Endodermal cell (in vitro differentiated cells): ENCODE measurements at regions not wholly inside any gene's neighbourhood (a gene's known extent, or its start where the extent isn't known, plus 50 kb on each side); places are given as distances from the start of the nearest gene placed in this dataset.

ENCODE experiments used
- DNase-seq: peaks from one replicate; pipeline ENCODE4 v3.0.0-alpha.2; 2017
- H3K27ac ChIP-seq: 2 replicates; pipeline ENCODE4 v1.5.1; 2013; ENCODE audit warnings: mild to moderate bottlenecking, low read depth, low read length, moderate library complexity
- H3K27me3 ChIP-seq: 2 replicates; pipeline ENCODE4 v1.6.1; 2013; ENCODE audit warnings: mild to moderate bottlenecking, low read length, moderate library complexity; ENCODE audit not compliant: insufficient read depth, control insufficient read depth, poor library complexity, severe bottlenecking
- H3K36me3 ChIP-seq: 2 replicates; pipeline ENCODE4 v1.7.0; 2013; ENCODE audit warnings: mild to moderate bottlenecking, low read length, moderate library complexity; ENCODE audit not compliant: control insufficient read depth, insufficient read depth
- H3K4me1 ChIP-seq: one replicate; pipeline ENCODE4 v1.7.0; 2013; ENCODE audit warnings: low read length; ENCODE audit not compliant: control insufficient read depth, insufficient read depth
- H3K4me3 ChIP-seq: 2 replicates; pipeline ENCODE4 v1.5.1; 2013; ENCODE audit warnings: mild to moderate bottlenecking, low read length, moderate library complexity
- H3K9ac ChIP-seq: 2 replicates; pipeline ENCODE4 v1.6.1; 2013; ENCODE audit warnings: mild to moderate bottlenecking, low read length, moderate library complexity; ENCODE audit not compliant: poor library complexity, severe bottlenecking; ENCODE audit errors: extremely low read depth
- H3K9me3 ChIP-seq: 2 replicates; pipeline ENCODE4 v1.6.1; 2013; ENCODE audit warnings: mild to moderate bottlenecking, low read length, moderate library complexity; ENCODE audit not compliant: control insufficient read depth
- H3K27ac Mint-ChIP-seq: 2 replicates; pipeline ENCODE4 v1.8.0; 2020; ENCODE audit warnings: mixed read lengths
- H3K27me3 Mint-ChIP-seq: 2 replicates; pipeline ENCODE4 v1.8.0; 2021; ENCODE audit warnings: mild to moderate bottlenecking, mixed read lengths; ENCODE audit not compliant: insufficient read depth
- H3K36me3 Mint-ChIP-seq: 2 replicates; pipeline ENCODE4 v1.8.0; 2020; ENCODE audit warnings: low read depth, mixed read lengths
- H3K4me1 Mint-ChIP-seq: 2 replicates; pipeline ENCODE4 v1.8.0; 2020; ENCODE audit warnings: mixed read lengths
- H3K4me3 Mint-ChIP-seq: 2 replicates; pipeline ENCODE4 v1.8.0; 2020; ENCODE audit warnings: mild to moderate bottlenecking, moderate library complexity, mixed read lengths
- H3K9me3 Mint-ChIP-seq: 2 replicates; pipeline ENCODE4 v1.8.0; 2020; ENCODE audit warnings: mild to moderate bottlenecking, mixed read lengths
- WGBS, 2 experiments: methylation state at CpG; one replicate each; pipeline versions ENCODE4 v1.1.5 to v1.1.7; 2013; ENCODE audit warnings: missing lambda C conversion rate in 2 of 2, mixed read lengths in 1 of 2; ENCODE audit not compliant: insufficient coverage in 1 of 2, insufficient read length in 1 of 2; 5-methylcytosine and 5-hydroxymethylcytosine counted together
- TF ChIP-seq, protein P1 (sequence below): fragments of 200-600 bp; sonication (generic); conservative IDR thresholded peaks from 2 replicates; pipeline ENCODE4 v1.5.0; 2021; ENCODE audit warnings: antibody characterized with exemption, mild to moderate bottlenecking

DNA sequence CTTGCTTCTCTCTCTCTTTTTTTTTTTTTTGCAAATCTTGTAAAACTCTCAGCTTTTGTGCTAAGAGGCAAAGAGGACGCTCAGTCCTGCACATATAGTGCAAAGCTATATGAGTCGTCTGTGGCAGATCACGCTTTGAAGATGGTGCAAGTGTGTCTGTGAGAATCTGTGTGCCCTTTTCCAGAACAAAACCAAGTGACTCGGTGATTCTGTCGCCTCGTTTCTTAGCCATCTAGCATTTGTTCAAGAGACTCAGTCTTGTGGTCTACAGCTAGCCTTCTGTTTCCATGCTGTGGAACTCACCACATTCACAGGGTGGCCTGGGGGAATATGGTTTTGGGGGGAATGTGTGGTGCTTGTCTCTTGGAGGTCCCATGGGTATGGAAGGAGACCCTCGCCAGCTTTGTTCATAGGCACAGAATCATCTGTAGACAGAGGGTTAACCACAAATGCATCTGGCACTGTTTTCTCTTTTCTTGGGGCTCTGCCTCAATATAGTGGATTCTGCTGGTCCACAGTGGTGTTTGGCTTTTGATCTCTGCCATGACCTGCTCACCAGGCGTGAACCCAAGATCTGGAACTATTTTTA lies 82.1 kb downstream of the C9orf152 start:
- Mint-ChIP-seq H3K27me3 (no peaks in the 10 kb centered on the region), H3K27ac (peak overlapping the region; percentile 97), H3K4me1 (peaks cover 87% of the 10 kb centered on the region), H3K9me3 (no peaks in the 10 kb centered on the region), H3K36me3 (no peaks in the 10 kb centered on the region), H3K4me3 (peak overlapping the region; percentile 57)
- H3K27me3 ChIP-seq, result no peaks in the 10 kb centered on the region
- TF ChIP-seq, protein P1, sequence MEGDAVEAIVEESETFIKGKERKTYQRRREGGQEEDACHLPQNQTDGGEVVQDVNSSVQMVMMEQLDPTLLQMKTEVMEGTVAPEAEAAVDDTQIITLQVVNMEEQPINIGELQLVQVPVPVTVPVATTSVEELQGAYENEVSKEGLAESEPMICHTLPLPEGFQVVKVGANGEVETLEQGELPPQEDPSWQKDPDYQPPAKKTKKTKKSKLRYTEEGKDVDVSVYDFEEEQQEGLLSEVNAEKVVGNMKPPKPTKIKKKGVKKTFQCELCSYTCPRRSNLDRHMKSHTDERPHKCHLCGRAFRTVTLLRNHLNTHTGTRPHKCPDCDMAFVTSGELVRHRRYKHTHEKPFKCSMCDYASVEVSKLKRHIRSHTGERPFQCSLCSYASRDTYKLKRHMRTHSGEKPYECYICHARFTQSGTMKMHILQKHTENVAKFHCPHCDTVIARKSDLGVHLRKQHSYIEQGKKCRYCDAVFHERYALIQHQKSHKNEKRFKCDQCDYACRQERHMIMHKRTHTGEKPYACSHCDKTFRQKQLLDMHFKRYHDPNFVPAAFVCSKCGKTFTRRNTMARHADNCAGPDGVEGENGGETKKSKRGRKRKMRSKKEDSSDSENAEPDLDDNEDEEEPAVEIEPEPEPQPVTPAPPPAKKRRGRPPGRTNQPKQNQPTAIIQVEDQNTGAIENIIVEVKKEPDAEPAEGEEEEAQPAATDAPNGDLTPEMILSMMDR, result no peak
- H3K4me3 ChIP-seq, result peak overlapping the region; percentile 74
- peak overlapping the region; percentile 78 for H3K27ac ChIP-seq
- no peaks in the 10 kb centered on the region for H3K9me3 ChIP-seq
- peak overlapping the region; percentile 61 for H3K9ac ChIP-seq
- 92 to 100% methylated on average over 5 to 8 of the region's 8 CpGs for WGBS, 2 experiments
- no peak for DNase-seq
- no peaks in the 10 kb centered on the region for H3K36me3 ChIP-seq
- H3K4me1 ChIP-seq, result peaks cover 21% of the 10 kb centered on the region

DNA sequence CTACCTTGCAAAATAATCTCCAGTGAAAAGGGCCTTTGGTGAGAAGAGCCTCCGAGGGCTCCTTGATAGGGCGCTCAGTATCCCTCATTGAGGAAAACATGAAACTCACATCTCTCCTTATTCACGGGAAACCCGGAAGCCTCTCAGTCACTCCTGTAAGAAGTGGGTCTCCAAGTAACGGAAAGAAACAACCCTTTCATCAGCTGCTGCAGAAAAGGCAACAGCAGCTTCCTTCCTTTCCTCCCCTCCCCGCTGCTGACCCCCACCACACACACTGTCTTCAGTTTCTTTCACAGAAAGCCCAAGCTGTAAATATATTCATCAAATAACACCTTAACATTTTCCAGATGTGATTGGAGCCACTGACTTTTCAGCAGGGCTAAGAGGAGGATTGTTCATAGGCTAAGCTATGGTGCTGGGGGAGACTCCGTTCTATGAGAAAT lies 81.4 kb downstream of the C9orf152 start:
- Histone ChIP-seq H3K9me3 (no peaks in the 10 kb centered on the region), H3K4me1 (peaks cover 21% of the 10 kb centered on the region), H3K9ac (peak overlapping the region; percentile 61), H3K4me3 (peak overlapping the region; percentile 74), H3K27ac (no peak overlapping the region), H3K27me3 (no peaks in the 10 kb centered on the region), H3K36me3 (no peaks in the 10 kb centered on the region)
- Mint-ChIP-seq H3K27ac (peak overlapping the region; percentile 97), H3K4me1 (peaks cover 87% of the 10 kb centered on the region), H3K4me3 (peak overlapping the region; percentile 57), H3K36me3 (no peaks in the 10 kb centered on the region), H3K27me3 (no peaks in the 10 kb centered on the region), H3K9me3 (no peaks in the 10 kb centered on the region)
- 87 to 89% methylated on average over 7 of the region's 7 CpGs for WGBS, 2 experiments
- TF ChIP-seq, protein P1, result no peak
- DNase-seq, result no peak

DNA sequence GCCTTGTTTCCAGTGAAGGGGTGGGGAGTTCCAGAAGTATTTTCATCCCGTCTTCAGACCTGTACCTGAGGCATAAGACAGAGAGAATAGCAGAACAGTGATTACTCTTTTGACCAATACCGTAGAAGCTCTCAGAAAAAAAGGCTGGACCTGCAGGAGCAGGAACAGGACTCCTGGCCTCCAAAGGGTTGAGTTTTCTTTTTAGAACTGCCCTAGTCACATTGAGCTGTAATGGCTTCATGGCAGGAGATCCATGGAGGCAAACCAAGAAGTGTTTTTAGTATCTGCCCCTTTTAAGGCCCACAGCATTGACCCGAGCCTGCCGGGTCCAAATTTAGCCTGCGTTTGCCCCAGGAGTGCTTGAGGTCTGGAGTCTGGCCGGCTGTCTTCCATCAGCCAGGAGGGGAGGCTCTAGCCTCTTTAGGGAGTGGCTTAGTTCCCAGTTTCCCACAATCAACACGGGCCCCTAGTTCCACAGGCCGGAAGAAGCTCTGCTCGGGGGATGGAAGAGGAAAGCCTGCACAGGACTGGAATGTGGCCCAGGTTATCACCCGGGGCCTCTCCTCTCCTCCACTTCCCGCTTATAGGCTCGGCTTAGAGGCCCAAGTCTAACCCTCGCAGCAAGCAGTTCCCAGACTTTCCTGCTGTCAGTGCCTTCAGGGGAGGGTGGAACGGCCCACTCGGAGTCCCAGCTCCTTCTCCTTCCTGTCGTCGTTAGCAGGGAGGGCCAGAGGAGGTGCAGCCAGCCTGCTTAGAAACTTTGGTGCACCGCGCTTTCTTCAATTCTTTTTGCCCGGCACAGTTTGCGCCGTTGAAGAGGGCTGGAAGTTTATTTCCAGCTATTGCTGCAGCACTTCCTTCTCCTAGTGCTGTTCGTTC lies 80.7 kb downstream of the C9orf152 start:
- H3K4me3 Mint-ChIP-seq, result peak overlapping the region; percentile 57

More for the DNA sequence above, 80.7 kb downstream of the C9orf152 start:
- peak overlapping the region; percentile 97 for H3K27ac Mint-ChIP-seq
- TF ChIP-seq, protein P1, result no peak
- Histone ChIP-seq H3K9ac (no peak overlapping the region), H3K4me3 (peak overlapping the region; percentile 74), H3K27ac (no peak overlapping the region), H3K4me1 (peaks cover 21% of the 10 kb centered on the region), H3K27me3 (no peaks in the 10 kb centered on the region), H3K9me3 (no peaks in the 10 kb centered on the region), H3K36me3 (no peaks in the 10 kb centered on the region)
- peaks cover 86% of the 10 kb centered on the region for H3K4me1 Mint-ChIP-seq
- 76 to 84% methylated on average over 14 to 23 of the region's 23 CpGs for WGBS, 2 experiments
- H3K36me3 Mint-ChIP-seq, result no peaks in the 10 kb centered on the region
- no peaks in the 10 kb centered on the region for H3K27me3 Mint-ChIP-seq
- no peaks in the 10 kb centered on the region for H3K9me3 Mint-ChIP-seq
- peak; percentile 84 for DNase-seq
